ENCODE measurements at regions not wholly inside any gene's neighbourhood (a gene's known extent, or its start where the extent isn't known, plus 50 kb on each side); places are given as distances from the start of the nearest gene placed in this dataset.
"Not testable (repeated sequence)": the region's sequence is repeated elsewhere in the genome, so short reads cannot be mapped to it uniquely, and the experiment has no call there.

DNA sequence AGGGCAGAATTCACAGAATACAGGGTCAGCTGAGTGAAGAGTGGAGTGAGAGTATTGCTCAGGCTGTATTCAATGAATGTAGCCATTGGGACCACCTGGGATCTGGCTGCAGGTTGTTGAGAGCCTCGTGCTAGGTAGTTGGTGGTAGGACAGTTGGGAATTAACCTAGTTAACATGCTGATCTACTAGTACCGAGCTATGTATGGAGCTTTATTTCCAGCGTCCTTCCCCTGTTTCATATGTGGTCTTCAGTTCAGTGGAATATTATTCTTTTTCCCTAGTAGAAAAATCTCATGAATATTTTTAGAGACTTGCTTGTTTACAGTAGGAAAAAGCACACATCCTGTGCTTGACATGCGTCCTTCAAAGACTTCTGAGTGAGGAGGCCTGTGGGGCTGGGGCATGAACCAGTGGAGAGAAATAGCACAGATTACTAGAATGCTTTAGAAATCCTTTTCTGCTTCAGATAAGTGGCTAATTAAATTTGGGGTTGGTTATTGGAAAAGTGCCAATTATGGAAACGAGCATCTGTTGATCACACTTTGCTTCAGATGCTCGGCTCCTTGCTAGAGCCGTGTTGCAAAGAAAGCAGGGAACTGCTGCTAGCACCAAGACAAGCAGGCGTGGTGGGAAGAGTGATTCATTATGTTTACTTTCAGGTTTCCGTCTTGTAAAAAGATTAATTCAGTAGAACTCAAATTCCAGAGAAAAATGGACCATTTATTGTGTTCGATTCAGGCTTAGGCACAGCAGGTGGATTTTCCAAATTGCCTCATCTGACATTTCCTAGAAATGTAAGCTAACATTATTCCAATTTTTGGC lies 53.6 kb downstream of the ARF6 start:
- DNase-seq (ENCODE audit: low read depth): peak; percentile 68

DNA sequence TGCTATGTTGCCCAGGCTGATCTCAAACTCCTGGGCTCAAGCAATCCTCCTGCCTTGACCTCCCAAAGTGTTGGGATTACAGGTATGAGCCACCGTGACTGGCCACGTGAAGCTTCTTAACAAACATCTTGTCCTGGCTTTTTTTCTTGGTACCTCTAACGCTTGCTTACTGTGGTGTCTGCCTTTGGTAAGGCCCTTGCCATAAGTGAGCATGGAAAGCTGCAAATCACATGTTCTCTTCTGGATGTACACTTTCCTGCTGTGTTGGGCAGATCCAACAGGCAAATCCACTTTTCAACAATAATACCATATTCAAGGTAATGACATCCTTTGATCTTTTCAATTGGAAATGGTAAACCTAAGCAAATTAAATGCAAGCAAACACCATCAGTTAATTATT lies 54.6 kb downstream of the ARF6 start:
- DNase-seq (ENCODE audit: low read depth): no peak

DNA sequence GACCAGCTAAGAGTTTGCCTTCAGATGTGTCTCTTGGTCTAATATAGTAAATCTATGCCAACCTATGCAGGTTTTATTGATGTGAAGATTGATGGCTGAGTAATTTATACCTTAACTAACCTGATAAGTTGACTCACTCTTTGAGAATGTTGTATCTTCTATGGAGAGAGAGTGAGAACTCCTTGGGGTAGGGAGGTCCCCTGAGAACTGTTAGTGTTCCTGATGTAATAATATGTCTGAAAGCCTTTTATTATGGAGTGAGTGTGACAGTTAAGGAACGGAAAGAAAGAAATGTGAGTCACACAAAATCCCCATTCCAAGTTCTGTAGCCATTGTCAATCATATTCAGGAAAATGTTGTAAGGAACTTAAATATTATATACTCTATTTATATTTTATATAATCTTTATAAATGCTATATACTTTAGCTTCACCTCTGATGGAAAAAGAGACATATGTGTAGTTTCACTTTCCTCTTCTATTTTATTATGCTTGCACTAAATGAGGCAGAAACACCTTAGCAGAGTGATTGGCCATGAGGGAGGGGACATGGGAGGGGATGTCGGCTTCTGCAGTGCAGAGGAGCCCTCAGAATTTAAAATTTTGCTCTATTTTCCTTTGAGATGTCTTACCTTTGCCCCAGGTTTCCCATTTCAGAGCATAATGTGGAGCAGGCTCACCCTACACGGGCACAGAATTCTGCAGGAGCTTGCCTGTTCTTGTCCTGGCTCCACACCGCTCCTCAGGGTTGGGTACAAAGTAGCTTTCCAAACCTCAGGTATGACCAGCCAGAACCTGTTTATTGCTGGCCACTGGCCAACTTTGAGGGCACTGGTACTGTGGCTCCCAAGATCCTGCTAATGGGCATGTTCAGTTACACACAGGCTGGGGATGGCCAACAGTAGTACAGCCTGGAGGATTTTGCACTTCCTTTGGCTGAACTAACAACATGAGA lies 57.7 kb downstream of the ARF6 start:
- no peak for DNase-seq (ENCODE audit: low read depth)

DNA sequence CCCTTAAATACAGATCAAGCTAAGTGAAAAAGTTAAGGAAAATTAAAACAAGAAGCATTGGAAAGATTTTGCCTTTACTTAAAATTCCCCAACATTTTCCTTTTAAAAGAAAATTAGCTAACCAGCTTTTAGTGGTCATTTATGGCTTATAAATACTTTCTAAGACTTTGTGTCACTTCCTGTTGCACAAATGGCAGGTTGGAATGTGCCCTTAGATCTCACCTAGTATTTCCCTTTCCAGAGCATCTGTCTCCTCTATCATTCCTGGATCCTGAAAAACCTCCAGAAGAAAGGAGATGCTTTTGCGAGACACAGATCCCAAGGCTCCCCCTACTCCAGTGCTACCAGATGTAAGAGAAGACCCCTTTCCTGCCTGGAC lies 58.3 kb downstream of the ARF6 start:
- DNase-seq (ENCODE audit: low read depth): no peak

DNA sequence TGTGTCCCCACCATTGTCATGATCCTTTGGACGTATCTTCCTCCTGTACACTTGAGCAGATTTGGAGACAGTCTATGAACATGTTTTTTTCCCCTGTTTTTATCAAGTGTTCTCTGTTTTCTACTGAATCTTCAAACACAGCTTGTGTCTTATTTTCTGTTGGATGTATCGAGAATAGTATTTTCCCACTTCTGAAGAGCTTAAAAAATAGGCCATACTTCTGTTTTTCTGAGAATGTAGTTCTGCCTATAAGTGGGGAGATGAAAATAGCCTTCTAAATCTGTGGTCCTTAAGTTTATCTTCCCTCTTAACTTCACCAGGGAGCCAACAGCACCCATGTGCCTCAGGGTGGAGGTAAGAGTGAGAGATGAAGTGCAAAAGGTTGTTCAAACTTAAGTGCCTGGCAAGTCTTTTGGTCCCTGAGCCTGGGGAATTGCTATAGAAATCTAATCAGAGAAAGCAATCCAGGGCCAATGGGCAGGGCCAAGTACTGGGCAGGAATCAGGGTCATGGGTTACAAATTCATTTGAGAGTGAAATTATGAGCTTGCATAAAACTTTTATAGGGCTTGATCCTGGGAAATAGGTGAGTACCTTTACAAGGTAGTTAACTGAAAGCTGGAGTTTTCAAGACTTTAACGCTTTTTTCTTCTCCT lies 58.9 kb downstream of the ARF6 start:
- DNase-seq (ENCODE audit: low read depth): no peak

DNA sequence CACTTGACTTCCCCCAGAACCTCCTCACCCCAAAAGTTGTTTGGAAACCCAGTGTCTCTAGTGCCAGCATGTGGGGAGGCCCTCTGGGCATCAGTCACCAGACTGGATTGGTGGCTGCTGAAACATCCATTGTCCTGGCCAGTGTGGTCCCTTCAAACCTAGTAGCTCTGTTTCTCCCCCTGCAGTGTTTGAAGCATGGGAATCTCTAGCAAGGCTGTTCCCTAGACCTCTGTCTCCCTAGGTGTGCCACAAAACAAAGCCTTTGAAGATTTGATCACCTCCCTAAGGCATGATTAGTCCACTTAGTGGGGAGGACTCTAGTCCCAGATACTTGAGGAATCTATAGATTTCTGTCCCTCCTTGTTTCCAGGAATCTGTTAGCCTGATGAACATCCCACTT lies 60.3 kb downstream of the ARF6 start:
- DNase-seq (ENCODE audit: low read depth): no peak

DNA sequence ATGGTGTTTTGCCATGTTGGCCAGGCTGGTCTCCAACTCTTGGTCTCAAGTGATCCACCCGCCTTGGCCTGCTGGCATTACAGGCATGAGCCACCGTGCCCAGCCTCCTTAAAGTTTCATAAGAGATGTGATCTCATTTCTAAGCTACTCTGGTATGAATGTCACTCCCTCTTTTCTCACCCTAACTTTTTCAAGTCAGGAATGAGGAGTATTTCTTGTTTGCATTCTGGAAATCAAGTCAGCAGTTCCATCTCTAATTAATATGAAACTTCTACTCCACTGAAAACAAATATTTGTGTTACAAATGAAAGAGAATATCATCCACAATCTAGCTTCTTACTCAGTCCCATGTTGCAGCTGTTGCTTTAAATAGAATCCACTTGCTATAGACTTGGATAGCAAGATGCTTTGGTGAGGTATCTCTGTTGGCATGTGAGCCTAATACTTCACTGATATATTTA lies 61.3 kb downstream of the ARF6 start:
- DNase-seq (ENCODE audit: low read depth): peak; percentile 48

DNA sequence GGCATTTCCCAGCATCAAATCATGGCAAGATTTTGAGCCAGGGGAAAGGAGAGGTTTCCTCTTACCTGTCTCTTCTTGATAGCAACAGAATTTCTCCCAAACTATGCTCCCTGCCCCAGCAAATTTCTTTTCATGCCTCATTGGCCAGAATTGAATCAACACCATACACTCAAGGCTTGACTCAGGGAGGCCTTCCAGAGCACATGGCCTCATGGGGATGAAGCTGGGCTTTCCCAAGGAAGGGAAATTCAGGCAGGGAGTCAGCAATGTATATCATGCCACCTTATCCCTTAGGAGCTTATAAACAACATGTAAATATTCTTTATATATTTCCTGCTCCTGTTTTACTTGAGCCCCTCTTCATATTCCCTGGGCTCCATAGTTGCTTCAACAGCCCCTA lies 62.1 kb downstream of the ARF6 start:
- DNase-seq (ENCODE audit: low read depth): no peak

DNA sequence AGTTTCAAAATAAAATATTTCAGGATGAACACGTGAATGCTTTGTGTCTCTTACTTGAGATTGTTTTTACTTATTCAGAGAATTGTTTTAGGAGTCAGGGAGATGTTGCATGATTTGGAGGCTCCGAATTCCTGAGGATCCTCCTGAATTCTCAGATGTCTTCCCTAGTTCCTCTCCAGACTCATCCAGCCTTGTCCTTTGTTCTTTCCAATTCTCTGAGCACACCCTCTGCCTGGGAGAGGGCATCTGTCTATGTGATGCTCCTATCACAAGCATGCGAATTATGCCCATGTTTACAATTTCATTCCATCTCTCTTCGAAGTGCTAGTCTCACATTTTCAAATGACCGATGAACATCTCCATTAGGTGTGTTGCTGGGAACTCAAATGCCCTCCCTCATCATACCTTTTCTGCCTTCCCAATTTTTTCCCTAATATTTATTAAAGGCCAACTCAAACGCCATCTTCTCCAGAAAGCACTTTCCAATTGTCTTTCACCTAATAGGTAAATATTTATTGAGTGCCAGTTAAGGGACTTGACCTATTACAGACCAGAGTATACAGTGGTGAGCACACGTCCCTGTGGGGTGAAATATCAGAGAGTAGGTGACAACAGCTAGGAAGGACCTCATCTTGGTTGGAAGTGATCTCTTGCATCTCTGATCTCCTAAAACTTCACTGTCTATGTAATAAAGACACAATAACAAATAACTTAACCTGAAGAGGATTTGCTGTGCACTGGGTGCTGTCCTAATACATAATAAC lies 64.4 kb downstream of the ARF6 start:
- no peak for DNase-seq (ENCODE audit: low read depth)

DNA sequence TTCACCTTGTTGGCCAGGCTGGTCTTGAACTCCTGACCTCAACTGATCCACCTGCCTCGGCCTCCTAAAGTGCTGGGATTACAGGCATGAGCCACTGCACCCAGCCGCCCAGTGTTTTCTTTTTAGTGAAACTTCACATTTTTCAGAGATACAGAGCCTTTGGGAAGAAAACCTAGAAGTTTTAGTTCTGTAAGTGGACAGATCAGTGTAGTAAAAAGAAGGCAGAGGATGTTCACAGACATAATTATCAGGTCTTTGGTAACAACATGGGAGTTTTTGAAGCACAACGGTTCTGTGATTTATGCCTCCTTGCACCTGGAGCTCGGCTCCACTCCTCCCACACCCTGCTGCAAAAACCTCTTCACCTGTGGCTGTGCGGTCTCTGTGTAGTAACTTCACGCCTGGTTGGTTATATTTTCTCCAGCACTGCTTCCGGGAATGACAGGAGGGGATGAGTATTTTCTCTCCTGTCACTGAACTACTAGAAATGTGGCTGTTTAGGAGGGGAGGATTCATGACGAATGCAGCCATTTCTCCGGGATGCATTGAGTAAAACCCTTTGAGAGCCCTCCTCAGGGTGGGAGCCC lies 67.0 kb downstream of the ARF6 start:
- no peak for DNase-seq (ENCODE audit: low read depth)

DNA sequence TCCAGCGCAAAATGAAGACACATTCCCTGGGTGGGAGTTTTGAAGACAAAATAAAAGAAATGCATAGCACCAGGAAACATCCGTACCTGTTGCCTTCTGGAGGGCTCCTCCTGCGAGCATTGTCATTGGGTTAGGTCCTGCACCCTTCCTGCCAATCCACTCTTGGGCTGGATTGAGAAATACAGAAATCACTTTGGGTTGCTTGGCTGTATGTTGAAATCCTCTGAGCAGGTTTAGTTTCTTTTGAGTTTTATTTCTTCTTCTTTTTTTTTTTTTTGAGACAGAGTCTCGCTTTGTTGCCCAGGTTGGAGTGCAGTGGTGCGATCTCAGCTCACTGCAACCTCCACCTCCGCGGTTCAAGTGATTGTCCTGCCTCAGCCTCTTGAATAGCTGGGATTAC lies 67.6 kb downstream of the ARF6 start:
- DNase-seq (ENCODE audit: low read depth): no peak

DNA sequence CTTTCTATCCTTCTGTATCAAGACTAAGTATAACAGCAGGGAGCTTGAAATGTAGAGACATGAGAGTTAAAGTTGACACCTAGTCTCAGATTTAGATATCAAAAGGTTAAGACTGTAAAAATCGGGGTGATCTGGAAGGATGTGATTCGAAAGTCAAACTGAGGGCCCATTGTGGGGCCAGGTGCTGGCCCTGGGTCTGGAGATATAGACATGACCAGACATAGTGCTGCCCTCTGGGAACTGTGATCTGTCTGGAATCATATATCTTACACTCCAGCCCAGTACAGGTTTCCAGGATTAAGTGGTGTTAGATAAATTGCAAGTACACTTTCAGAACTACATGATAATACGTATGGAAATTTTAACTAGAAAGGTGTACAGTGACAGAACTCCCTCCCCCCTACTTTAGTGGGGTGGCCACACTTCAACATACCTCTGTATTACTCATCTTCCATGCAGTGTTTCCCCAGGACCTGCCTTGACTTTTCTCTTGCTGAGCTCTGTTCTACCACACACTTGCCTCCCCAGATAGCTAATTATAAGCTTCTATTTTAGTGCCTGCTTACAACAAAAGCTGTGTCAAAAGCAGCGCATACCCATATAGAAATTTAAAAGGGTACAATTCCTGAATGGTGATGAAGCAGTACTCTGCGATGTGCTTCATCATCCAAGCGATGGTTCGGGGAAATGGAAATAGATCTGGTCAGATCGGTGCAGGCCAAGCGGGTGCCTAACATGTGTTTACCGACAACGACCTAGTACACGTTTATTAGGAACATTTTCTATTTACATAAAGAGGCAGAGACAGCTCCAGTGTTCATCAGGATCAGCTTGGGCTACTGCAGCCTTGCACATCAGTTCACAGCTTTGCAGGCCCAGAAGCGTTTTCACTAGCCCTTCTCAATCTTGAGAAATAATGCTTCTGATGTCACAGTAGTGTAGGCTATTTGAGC lies 68.7 kb downstream of the ARF6 start:
- no peak for DNase-seq (ENCODE audit: low read depth)

DNA sequence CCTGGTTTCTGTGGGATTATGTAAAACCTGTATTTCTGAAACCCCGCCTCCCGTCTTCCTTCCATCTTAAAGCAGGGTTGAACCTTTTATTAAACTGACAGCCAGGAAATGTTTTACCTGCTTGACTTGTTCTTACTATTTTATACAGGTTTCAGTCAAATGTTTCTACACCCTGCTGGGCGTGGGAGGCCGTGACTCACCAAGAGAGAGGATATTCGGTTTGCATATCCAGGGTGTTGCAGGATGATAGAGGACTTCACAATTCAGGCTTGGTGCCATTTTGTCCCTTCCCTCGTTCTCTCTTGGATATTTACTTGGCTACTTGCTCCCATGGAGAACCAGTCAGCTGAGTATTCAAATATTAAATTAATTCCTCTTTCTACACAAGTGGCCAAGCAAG lies 69.7 kb downstream of the ARF6 start:
- no peak for DNase-seq (ENCODE audit: low read depth)

DNA sequence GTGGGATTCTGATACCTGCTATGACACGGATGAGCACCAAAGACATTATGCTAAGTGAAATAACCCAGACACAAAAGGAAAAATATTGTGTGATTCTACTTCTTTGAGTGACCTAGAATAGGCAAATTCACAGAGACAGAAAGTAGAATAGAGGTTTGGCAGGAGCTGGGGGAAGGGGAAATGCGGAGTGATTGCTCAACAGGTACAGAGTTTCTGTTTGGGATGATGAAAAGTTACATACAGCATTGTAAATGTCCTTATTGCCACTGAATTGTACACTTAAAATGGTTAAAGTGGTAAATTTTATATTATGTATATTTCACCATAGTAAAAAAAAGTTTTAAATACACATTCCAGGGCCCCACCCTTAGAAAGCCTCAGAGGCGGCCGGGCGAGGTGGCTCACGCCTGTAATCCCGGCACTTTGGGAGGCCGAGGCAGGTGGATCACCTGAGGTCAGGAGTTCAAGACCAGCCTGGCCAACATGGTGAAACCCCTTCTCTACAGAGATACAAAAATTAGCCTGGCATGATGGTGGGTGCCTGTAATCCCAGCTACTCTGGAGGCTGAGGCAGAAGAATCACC lies 72.3 kb downstream of the ARF6 start:
- DNase-seq (ENCODE audit: low read depth): not testable (repeated sequence)

DNA sequence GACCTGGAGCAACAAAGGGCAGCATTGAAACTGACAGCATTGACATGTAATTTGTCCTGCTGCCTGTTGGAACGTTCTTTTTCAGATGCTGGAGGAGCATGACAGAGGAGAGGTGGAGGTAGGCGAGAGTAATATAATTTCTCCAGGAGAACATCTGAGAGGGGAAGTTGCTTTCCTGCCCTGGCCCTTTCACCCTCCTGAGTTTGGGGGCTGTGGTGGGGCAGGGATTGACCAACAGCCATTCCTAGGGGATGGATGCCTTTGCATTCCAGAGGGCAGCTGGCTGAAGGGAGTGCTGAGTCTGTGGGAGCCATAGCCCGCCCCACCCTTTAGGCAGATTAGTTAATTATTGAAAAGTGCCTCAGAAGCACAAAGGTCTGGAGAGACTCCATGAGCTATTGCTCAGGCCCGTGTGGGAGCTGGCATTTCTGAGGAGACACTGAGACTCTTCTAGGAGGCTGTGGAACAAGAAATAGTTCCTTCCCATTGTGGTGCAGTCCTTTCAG lies 73.5 kb downstream of the ARF6 start:
- no peak for DNase-seq (ENCODE audit: low read depth)

DNA sequence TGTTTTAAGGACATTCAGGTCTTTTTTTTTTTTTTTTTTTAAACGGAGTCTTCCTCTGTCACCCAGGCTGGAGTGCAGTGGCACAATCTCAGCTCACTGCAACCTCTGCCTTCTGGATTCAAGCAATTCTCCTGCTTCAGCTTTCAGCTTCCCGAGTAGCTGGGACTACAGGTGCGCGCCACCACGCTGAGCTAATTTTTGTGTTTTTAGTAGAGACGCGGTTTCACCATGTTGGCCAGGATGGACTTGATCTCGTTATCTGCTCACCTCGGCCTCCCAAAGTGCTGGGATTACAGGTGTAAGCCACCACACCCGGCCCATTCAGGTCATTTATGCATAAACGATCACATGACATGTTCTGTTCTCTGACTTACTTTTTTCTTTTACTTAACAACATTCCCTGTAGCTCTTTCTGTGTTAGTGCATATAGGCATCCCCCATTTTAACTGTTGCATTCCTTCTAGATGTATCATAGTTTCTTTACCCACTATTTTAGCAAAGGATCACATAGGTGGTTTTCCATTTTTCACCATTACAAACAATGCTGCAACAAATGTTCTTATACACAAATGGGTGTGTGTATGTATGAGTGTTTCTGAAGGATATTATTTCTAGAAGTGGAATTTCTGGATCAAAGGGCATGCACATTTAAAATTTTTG lies 74.2 kb downstream of the ARF6 start:
- DNase-seq (ENCODE audit: low read depth): no peak

DNA sequence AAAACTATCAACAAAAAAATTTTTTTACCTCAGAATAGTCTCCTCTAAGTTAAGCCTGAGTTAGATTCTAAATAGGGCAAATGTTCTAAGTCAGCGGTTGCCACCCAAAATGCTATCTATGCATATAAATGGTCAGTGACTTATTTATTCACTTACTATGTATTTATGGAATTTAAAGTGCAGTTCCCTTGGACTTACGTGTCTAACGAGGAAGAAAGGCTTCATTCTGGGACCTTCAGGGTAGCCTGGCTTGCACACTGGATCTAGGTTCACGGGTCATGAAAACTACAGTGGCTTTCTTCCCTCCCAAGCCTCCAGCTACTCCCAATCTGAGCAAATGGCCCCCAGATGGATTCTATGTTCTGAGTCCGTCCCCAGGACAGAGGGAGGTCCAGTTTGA lies 77.1 kb downstream of the ARF6 start:
- no peak for DNase-seq (ENCODE audit: low read depth)

DNA sequence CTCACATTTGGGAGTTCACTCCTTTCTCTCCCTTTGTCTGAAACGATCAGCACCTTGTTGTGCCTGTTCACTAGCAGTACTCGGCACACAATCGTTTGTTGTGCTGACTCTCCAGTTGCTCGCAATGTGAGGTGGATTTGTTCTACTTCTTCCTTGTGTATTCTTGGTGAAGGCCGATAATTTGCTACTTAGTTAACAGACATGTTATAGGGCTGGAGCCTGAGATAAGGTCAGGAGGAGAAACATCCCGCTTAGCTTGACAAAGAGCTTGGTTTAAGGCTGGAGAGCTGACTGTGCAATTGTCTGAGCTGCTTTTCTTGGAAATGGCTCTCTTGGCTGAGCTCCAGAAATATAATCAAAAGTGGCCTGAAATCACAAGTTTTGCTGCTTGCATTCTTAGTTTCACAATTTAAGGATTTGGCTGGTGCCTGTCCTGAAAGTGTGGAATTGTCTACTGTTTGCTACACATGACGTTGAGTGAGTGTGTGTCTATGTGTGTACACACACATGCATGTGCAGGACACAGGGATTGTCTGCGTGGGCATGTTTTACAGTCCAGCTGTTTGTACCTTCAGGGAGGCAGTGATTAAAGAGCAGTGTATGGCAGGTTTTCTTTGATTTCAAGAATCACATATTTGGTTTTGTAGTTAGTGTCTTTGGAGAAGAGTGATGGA lies 77.7 kb downstream of the ARF6 start:
- DNase-seq (ENCODE audit: low read depth): no peak
